HG03354 (cell line): ENCODE measurements at regions not wholly inside any gene's neighbourhood (a gene's known extent, or its start where the extent isn't known, plus 50 kb on each side); places are given as distances from the start of the nearest gene placed in this dataset.
"Not testable (repeated sequence)": the region's sequence is repeated elsewhere in the genome, so short reads cannot be mapped to it uniquely, and the experiment has no call there.

Experiments
- ATAC-seq: cut with Tn5 transposase; IDR thresholded peaks from one replicate; pipeline ENCODE4 v1.9.1; 2021; ENCODE audit warnings: mild to moderate bottlenecking; ENCODE audit not compliant: unreplicated experiment, poor library complexity, severe bottlenecking

GRCh38 chr7:91436655-91437054 lies 172.4 kb downstream of the FZD1 start:
- no peak for ATAC-seq

GRCh38 chr7:91440198-91440597 lies 176.0 kb downstream of the FZD1 start:
- not testable (repeated sequence) for ATAC-seq

- no peak for ATAC-seq
Measured at GRCh38 chr7:91443862-91444261, 179.6 kb downstream of the FZD1 start.

- ATAC-seq, result no peak
Measured at GRCh38 chr7:91446819-91447218, 182.6 kb downstream of the FZD1 start.

- no peak for ATAC-seq
Measured at GRCh38 chr7:91455411-91455810, 191.2 kb downstream of the FZD1 start.

GRCh38 chr7:91457208-91457607 lies 193.0 kb downstream of the FZD1 start:
- ATAC-seq, result no peak

GRCh38 chr7:91459539-91459938 lies 195.3 kb downstream of the FZD1 start:
- no peak for ATAC-seq

GRCh38 chr7:91462316-91462715 lies 198.1 kb downstream of the FZD1 start:
- ATAC-seq, result no peak

GRCh38 chr7:91463330-91463729 lies 199.1 kb downstream of the FZD1 start:
- ATAC-seq, result no peak

GRCh38 chr7:91465595-91466061 lies 201.4 kb downstream of the FZD1 start:
- no peak for ATAC-seq

GRCh38 chr7:91468256-91468655 lies 204.0 kb downstream of the FZD1 start:
- no peak for ATAC-seq

GRCh38 chr7:91473619-91474018 lies 209.4 kb downstream of the FZD1 start:
- ATAC-seq, result no peak

- ATAC-seq, result no peak
Measured at GRCh38 chr7:91474074-91474473, 209.8 kb downstream of the FZD1 start.

GRCh38 chr7:91480470-91480869 lies 216.2 kb downstream of the FZD1 start:
- ATAC-seq, result not testable (repeated sequence)

GRCh38 chr7:91491868-91492267 lies 227.6 kb downstream of the FZD1 start:
- ATAC-seq, result no peak

GRCh38 chr7:91492317-91492716 lies 228.1 kb downstream of the FZD1 start:
- ATAC-seq, result no peak

GRCh38 chr7:91492773-91493172 lies 228.5 kb downstream of the FZD1 start:
- no peak for ATAC-seq

GRCh38 chr7:91494450-91494849 lies 230.2 kb downstream of the FZD1 start:
- no peak for ATAC-seq

- ATAC-seq, result no peak
Measured at GRCh38 chr7:91496251-91496820, 232.1 kb downstream of the FZD1 start.

- not testable (repeated sequence) for ATAC-seq
Measured at GRCh38 chr7:91497277-91497676, 233.0 kb downstream of the FZD1 start.

GRCh38 chr7:91503934-91504555 lies 239.8 kb downstream of the FZD1 start:
- no peak for ATAC-seq

- no peak for ATAC-seq
Measured at GRCh38 chr7:91504919-91505318, 240.7 kb downstream of the FZD1 start.
